Activated naive CD4-positive, alpha-beta T cell treated with anti-CD3 and anti-CD28 coated beads, Interleukin-2, amount 50 U/mL, for 24 hours (primary cell): ENCODE measurements at regions not wholly inside any gene's neighbourhood (a gene's known extent, or its start where the extent isn't known, plus 50 kb on each side); places are given as distances from the start of the nearest gene placed in this dataset.
"Not testable (repeated sequence)": the region's sequence is repeated elsewhere in the genome, so short reads cannot be mapped to it uniquely, and the experiment has no call there.

Source experiments
- H3K27ac Mint-ChIP-seq: one replicate; pipeline ENCODE4 v1.8.0; 2021; ENCODE audit warnings: mild to moderate bottlenecking, mixed read lengths
- H3K27me3 Mint-ChIP-seq: one replicate; pipeline ENCODE4 v1.8.0; 2021; ENCODE audit warnings: mixed read lengths
- H3K36me3 Mint-ChIP-seq: one replicate; pipeline ENCODE4 v1.8.0; 2021; ENCODE audit warnings: mixed read lengths
- H3K4me1 Mint-ChIP-seq: one replicate; pipeline ENCODE4 v1.8.0; 2021; ENCODE audit warnings: mixed read lengths
- H3K4me3 Mint-ChIP-seq: one replicate; pipeline ENCODE4 v1.8.0; 2021; ENCODE audit warnings: mild to moderate bottlenecking, mixed read lengths
- H3K9me3 Mint-ChIP-seq: one replicate; pipeline ENCODE4 v1.8.0; 2021; ENCODE audit warnings: mixed read lengths

DNA sequence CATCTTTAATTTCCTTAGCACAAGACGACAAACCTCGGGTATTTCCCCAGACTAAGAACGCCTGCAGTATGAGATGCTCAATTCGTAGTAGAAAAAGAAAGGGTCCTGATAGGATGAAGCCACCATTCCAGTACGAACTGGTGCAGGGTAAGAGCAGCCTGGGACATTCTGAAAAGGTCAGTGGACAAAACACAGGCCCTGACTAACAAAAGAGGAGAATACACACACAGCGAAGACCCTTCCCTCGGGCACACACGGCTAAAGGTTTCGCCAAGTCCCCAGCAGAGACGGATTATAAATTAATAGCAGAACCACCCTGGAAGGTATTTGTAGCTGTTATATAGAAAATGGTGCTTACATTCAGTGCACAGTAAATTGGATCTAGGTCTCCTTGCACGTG is 137.6 kb downstream of the SKIDA1 start:
- H3K9me3 Mint-ChIP-seq = no peaks in the 10 kb centered on the region
- no peak overlapping the region for H3K27ac Mint-ChIP-seq
- H3K27me3 Mint-ChIP-seq = no peaks in the 10 kb centered on the region
- H3K4me3 Mint-ChIP-seq = no peak overlapping the region
- no peaks in the 10 kb centered on the region for H3K4me1 Mint-ChIP-seq
- no peaks in the 10 kb centered on the region for H3K36me3 Mint-ChIP-seq

DNA sequence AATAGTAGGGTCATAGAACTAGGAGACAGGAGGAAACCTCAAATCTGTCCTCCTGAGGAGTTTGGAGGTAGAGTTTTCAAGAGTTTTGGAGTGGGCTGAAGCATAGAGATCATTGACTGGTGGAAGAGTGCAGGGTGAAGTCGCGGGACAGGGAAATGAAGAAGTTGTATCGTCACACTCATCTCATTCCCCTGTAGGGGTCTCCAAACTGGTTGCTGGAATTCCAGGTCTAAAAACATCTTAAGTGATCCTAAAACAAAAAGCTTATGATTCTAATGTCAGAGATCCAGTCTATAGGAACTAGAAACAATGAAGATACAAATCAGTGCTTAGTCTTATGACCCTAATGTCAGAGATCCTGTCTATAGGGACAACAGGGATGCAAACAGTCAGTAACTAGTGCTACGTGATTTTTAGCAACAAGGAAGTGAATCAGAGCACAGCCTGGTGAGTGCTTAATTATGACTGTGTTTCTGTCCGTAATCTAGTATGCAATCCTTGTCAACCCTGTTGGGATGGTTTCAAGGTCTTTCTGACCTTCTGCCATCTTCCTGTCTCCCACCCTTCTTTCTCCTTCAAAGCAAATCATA is 139.4 kb downstream of the SKIDA1 start:
- Mint-ChIP-seq H3K4me3 (no peak overlapping the region), H3K27me3 (no peaks in the 10 kb centered on the region), H3K36me3 (no peaks in the 10 kb centered on the region), H3K27ac (no peak overlapping the region), H3K4me1 (peaks cover under 1% of the 10 kb centered on the region), H3K9me3 (no peaks in the 10 kb centered on the region)

- H3K36me3 Mint-ChIP-seq = no peaks in the 10 kb centered on the region
- H3K27ac Mint-ChIP-seq = no peak overlapping the region
- H3K4me3 Mint-ChIP-seq = no peak overlapping the region
- no peaks in the 10 kb centered on the region for H3K27me3 Mint-ChIP-seq
- H3K4me1 Mint-ChIP-seq = peaks cover 6% of the 10 kb centered on the region
- H3K9me3 Mint-ChIP-seq = no peaks in the 10 kb centered on the region
Measured at GRCh38 chr10:21385536-21385935, 139.9 kb downstream of the SKIDA1 start.

DNA sequence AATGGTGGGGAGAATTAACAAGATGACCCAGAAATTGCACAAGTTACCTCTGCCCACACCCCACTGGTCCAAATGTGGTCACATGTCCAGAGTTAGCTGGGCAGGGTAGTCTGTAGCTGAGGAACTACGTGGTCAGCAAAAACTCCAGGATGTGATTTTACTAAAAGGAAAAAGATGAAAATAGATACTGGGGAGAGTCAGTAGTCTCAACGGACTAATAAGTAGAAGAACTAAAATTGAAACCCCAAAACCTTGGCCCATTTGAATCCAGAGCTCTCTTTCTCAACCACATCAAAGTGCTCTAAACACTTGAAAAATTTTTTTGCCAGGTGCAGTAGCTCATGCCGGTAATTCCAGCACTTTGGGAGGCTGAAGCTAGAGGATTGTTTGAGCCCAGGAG is 146.3 kb downstream of the SKIDA1 start:
- Mint-ChIP-seq H3K4me1 (peaks cover 18% of the 10 kb centered on the region), H3K4me3 (no peak overlapping the region), H3K9me3 (no peaks in the 10 kb centered on the region), H3K27me3 (no peaks in the 10 kb centered on the region), H3K36me3 (no peaks in the 10 kb centered on the region), H3K27ac (no peak overlapping the region)

- H3K4me3 Mint-ChIP-seq, H3K9me3 Mint-ChIP-seq, H3K27me3 Mint-ChIP-seq, H3K27ac Mint-ChIP-seq, H3K36me3 Mint-ChIP-seq: not testable (repeated sequence)
- peaks cover 21% of the 10 kb centered on the region for H3K4me1 Mint-ChIP-seq
Measured at GRCh38 chr10:21375274-21375673, 150.2 kb downstream of the SKIDA1 start.

DNA sequence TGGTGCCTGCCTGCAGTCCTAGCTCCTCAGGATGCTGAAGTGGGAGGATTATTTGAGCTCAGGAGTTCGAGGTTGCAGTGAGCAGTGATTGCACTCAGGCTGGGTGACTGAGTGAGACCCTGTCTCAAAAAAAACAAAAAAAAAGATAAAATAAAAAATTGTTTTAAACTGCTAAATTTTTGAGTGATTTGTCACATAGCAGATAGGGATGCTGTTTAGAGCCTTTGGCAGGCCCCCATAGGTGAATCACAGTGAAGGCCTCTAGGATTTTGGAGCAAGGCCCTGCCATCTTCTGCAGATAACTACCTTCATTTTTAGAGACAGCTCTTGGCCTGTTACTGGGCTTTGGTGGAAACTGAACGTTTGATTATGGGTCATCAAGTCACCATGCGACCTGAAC is 151.6 kb downstream of the SKIDA1 start:
- not testable (repeated sequence) for H3K4me3 Mint-ChIP-seq, H3K27me3 Mint-ChIP-seq, H3K9me3 Mint-ChIP-seq, H3K36me3 Mint-ChIP-seq
- H3K27ac Mint-ChIP-seq = peak overlapping the region; percentile 41
- peaks cover 11% of the 10 kb centered on the region for H3K4me1 Mint-ChIP-seq

DNA sequence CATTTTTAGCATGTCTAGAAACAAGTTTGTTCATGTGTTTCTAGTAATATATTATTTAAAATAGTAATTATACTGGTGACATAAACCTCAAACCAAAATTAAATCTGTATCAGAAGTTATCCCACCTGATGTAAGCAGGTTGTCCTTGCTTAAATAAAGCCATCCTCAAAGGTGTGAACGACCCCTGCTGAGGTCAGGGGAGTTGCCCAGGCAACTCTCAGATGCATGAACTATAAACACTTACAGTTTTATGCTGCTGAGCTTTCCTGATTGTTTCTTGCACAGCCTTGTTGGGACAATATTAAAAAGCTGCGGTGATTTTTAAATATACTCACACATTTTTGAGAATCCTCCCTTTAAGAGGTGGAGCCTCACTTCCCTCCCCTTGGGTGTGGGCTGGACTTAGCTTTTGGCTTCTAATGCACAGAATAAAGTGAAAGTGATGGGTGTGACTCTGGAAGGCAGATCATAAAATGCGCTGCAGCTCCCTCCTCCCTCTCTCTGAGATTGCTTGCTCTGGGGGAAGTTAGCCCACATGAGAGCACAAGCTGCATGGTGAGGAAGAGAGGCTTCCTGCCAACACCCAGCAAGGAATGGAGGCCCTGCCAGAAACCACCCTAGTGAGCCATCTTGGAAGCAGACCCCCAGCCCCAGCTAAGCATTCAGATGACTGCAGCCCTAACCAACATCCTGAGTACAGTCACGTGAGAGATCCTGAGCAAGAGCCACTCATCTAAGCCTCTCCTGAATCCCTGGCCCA is 152.7 kb downstream of the SKIDA1 start:
- Mint-ChIP-seq H3K27ac (no peak overlapping the region), H3K4me1 (peaks cover 11% of the 10 kb centered on the region), H3K4me3 (peak overlapping the region; percentile 73)

GRCh38 chr10:21369697-21370096 is 155.8 kb downstream of the SKIDA1 start:
- no peaks in the 10 kb centered on the region for H3K36me3 Mint-ChIP-seq
- no peaks in the 10 kb centered on the region for H3K9me3 Mint-ChIP-seq
- H3K4me3 Mint-ChIP-seq = no peak overlapping the region
- peaks cover 11% of the 10 kb centered on the region for H3K4me1 Mint-ChIP-seq
- no peak overlapping the region for H3K27ac Mint-ChIP-seq
- no peaks in the 10 kb centered on the region for H3K27me3 Mint-ChIP-seq

More for the DNA sequence above, 152.7 kb downstream of the SKIDA1 start:
- Mint-ChIP-seq H3K9me3 (no peaks in the 10 kb centered on the region), H3K27me3 (no peaks in the 10 kb centered on the region), H3K36me3 (no peaks in the 10 kb centered on the region)

- Mint-ChIP-seq H3K4me3 (no peak overlapping the region), H3K4me1 (peaks cover 11% of the 10 kb centered on the region), H3K27ac (no peak overlapping the region), H3K9me3 (no peaks in the 10 kb centered on the region), H3K36me3 (no peaks in the 10 kb centered on the region), H3K27me3 (no peaks in the 10 kb centered on the region)
Measured at GRCh38 chr10:21368728-21369425, 156.6 kb downstream of the SKIDA1 start.

GRCh38 chr10:21368022-21368582 is 157.4 kb downstream of the SKIDA1 start:
- Mint-ChIP-seq H3K4me1 (peaks cover 8% of the 10 kb centered on the region), H3K4me3 (no peak overlapping the region), H3K36me3 (no peaks in the 10 kb centered on the region), H3K27me3 (no peaks in the 10 kb centered on the region), H3K9me3 (no peaks in the 10 kb centered on the region), H3K27ac (no peak overlapping the region)

DNA sequence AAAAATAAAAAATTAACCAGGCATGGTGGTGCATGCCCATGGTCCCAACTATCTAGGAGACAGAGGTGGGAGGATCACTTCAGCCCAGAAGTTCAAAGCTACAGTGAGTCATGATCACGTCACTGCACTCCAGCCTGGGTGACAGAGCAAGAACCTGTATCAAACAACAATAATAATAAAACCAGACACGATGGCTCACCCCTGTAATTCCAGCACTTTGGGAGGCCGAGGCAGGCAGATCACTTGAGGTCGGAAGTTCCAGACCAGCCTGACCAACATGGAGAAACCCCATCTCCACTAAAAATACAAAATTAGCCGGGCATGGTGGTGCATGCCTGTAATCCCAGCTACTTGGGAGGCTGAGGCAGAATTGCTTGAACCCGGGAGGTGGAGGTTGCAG is 159.4 kb downstream of the SKIDA1 start:
- not testable (repeated sequence) for H3K4me3 Mint-ChIP-seq, H3K36me3 Mint-ChIP-seq, H3K27ac Mint-ChIP-seq

DNA sequence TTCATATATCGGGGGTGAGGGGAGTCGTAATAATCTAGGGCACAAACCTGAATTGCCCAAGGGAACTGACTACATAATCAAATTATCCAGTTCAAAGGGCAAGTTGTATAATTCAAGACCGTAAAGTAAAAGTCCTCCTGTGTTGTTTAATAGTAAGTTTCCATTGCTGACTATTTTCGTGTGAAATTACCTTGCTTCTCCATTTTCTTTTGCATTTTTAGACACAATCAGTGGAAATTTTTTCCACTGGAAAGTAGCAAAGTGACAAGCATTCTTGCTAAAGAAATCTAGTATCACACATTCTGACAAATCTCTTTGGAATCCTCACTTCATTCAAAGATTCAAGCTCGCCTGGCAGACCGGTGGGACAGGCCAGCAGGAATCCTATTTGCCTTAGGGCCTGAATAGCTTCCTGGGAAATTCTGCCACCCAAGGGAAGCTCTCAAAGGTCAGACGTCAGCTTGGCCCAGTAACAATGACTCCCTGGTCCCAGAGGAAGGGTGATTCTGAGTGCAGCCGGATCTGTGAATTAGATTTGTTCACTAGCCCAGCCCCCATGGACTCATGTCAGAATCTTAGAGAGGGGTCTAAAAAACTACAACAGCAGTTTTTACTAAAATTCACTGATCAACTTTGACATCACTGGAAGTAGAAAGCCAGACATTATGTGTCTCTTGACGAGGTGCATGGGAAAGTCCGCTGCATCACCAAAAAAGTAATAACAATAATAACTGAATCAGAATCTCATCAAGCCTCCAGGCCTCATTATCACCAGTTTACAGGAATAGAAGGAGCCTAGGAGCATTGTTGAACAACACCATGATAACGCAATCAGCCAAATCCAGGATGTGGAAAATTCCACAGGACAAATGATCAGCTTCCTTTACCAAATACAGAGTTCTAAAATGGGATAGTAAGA is 161.0 kb downstream of the SKIDA1 start:
- Mint-ChIP-seq H3K27me3 (no peaks in the 10 kb centered on the region), H3K4me1 (no peaks in the 10 kb centered on the region), H3K27ac (no peak overlapping the region), H3K9me3 (no peaks in the 10 kb centered on the region), H3K36me3 (no peaks in the 10 kb centered on the region), H3K4me3 (no peak overlapping the region)

More for the DNA sequence above, 159.4 kb downstream of the SKIDA1 start:
- H3K27me3 Mint-ChIP-seq, H3K9me3 Mint-ChIP-seq, H3K4me1 Mint-ChIP-seq: not testable (repeated sequence)

- no peaks in the 10 kb centered on the region for H3K4me1 Mint-ChIP-seq
- H3K4me3 Mint-ChIP-seq = no peak overlapping the region
- H3K27ac Mint-ChIP-seq = no peak overlapping the region
- no peaks in the 10 kb centered on the region for H3K36me3 Mint-ChIP-seq
- H3K9me3 Mint-ChIP-seq = no peaks in the 10 kb centered on the region
- H3K27me3 Mint-ChIP-seq = no peaks in the 10 kb centered on the region
Measured at GRCh38 chr10:21363731-21364104, 161.8 kb downstream of the SKIDA1 start.

DNA sequence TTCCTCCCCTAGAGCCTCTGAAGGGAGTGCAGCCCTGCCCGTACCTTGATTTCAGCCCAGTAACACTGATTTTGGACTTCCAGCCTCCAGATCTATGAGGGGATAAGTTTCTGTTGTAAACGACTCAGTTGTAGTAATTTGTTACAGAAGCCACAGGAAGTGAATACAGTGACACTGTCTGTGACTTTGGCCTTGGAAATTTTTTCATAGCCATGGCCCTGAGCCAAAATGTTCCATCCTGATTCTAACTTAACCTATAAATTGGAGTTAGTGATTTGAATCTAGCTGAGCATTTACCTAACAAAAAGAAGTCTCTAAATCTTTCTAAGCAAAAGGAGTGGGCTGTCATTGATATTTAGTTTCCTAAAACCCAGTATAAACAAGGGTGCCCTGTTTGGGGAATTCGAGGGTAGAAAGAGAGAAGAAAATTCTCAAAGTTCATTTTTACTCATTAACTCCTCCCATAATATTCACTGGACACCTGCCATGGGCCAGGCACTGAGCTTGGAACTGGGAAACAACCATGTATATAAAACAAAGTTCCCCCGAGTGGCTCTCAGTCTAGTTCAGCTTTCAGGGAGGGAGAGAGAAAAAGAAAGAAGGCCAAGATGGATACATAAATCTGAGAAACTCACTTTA is 162.3 kb downstream of the SKIDA1 start:
- Mint-ChIP-seq H3K9me3 (no peaks in the 10 kb centered on the region), H3K4me3 (no peak overlapping the region), H3K27me3 (no peaks in the 10 kb centered on the region), H3K4me1 (no peaks in the 10 kb centered on the region), H3K36me3 (no peaks in the 10 kb centered on the region), H3K27ac (no peak overlapping the region)

GRCh38 chr10:21359202-21359601 is 166.3 kb downstream of the SKIDA1 start:
- H3K27ac Mint-ChIP-seq = no peak overlapping the region

More at GRCh38 chr10:21359202-21359601, 166.3 kb downstream of the SKIDA1 start:
- Mint-ChIP-seq H3K9me3 (no peaks in the 10 kb centered on the region), H3K36me3 (no peaks in the 10 kb centered on the region), H3K4me1 (no peaks in the 10 kb centered on the region), H3K4me3 (no peak overlapping the region), H3K27me3 (no peaks in the 10 kb centered on the region)
